Mesendoderm (in vitro differentiated cells): ENCODE measurements at regions not wholly inside any gene's neighbourhood (a gene's known extent, or its start where the extent isn't known, plus 50 kb on each side); places are given as distances from the start of the nearest gene placed in this dataset.

Source experiments
- DNase-seq: peaks from one replicate; pipeline ENCODE4 v3.0.0; 2013
- H2AK5ac ChIP-seq: 2 replicates; pipeline ENCODE4 v1.6.1; 2013; ENCODE audit warnings: low read length, inconsistent platforms
- H2BK120ac ChIP-seq: 2 replicates; pipeline ENCODE4 v1.6.1; 2013; ENCODE audit warnings: low read depth, mild to moderate bottlenecking, low read length, moderate library complexity, mixed read lengths
- H2BK15ac ChIP-seq: replicated peaks from 2 replicates; pipeline ENCODE4 v1.6.1; 2013; ENCODE audit warnings: low read depth, mild to moderate bottlenecking, moderate library complexity
- H2BK5ac ChIP-seq: 2 replicates; pipeline ENCODE4 v1.6.1; 2013; ENCODE audit warnings: low read length, inconsistent platforms
- H3K18ac ChIP-seq: 2 replicates; pipeline ENCODE4 v1.6.1; 2013; ENCODE audit warnings: mild to moderate bottlenecking, low read length, mixed read lengths
- H3K23ac ChIP-seq: one replicate; pipeline ENCODE4 v1.6.1; 2013; ENCODE audit warnings: low read length
- H3K27ac ChIP-seq: 2 replicates; pipeline ENCODE4 v1.5.1; 2013; ENCODE audit warnings: low read depth, mild to moderate bottlenecking, inconsistent platforms, low read length, moderate library complexity
- H3K27me3 ChIP-seq: 2 replicates; pipeline ENCODE4 v1.6.1; 2013; ENCODE audit warnings: low read length, control low read depth, mild to moderate bottlenecking, inconsistent platforms; ENCODE audit not compliant: insufficient read depth, poor library complexity
- H3K36me3 ChIP-seq: 2 replicates; pipeline ENCODE4 v1.6.1; 2013; ENCODE audit warnings: low read length, inconsistent platforms; ENCODE audit not compliant: control insufficient read depth, insufficient read depth
- H3K4ac ChIP-seq: one replicate; pipeline ENCODE4 v1.6.1; 2013; ENCODE audit warnings: low read depth, mild to moderate bottlenecking, low read length, moderate library complexity
- H3K4me1 ChIP-seq: 2 replicates; pipeline ENCODE4 v1.6.1; 2013; ENCODE audit warnings: low read depth, low read length, inconsistent platforms; ENCODE audit not compliant: control insufficient read depth
- H3K4me2 ChIP-seq: 2 replicates; pipeline ENCODE4 v1.6.1; 2013; ENCODE audit warnings: low read length
- H3K4me3 ChIP-seq: 2 replicates; pipeline ENCODE4 v1.5.1; 2013; ENCODE audit warnings: mild to moderate bottlenecking, low read length
- H3K56ac ChIP-seq: one replicate; pipeline ENCODE4 v1.6.1; 2013; ENCODE audit warnings: low read length
- H3K79me1 ChIP-seq: 2 replicates; pipeline ENCODE4 v1.6.1; 2013; ENCODE audit warnings: low read length, inconsistent platforms
- H3K79me2 ChIP-seq: 2 replicates; pipeline ENCODE4 v1.6.1; 2013; ENCODE audit warnings: mild to moderate bottlenecking, low read length; ENCODE audit not compliant: control insufficient read depth, insufficient read depth
- H3K9ac ChIP-seq: 2 replicates; pipeline ENCODE4 v1.6.1; 2013; ENCODE audit warnings: low read length, inconsistent platforms
- H4K5ac ChIP-seq: one replicate; pipeline ENCODE4 v1.6.1; 2013; ENCODE audit warnings: low read length
- H4K8ac ChIP-seq: one replicate; pipeline ENCODE4 v1.6.1; 2013; ENCODE audit warnings: low read depth, mild to moderate bottlenecking, control low read depth, low read length, moderate library complexity
- WGBS: extraction: QIAGEN DNeasy Blood & Tissue Kit; methylation state at CpG from one replicate; pipeline ENCODE4 v1.1.7; 2013; ENCODE audit warnings: low lambda C conversion rate, missing lambda C conversion rate; ENCODE audit not compliant: insufficient coverage; ENCODE audit errors: extremely low coverage; 5-methylcytosine and 5-hydroxymethylcytosine counted together

DNA sequence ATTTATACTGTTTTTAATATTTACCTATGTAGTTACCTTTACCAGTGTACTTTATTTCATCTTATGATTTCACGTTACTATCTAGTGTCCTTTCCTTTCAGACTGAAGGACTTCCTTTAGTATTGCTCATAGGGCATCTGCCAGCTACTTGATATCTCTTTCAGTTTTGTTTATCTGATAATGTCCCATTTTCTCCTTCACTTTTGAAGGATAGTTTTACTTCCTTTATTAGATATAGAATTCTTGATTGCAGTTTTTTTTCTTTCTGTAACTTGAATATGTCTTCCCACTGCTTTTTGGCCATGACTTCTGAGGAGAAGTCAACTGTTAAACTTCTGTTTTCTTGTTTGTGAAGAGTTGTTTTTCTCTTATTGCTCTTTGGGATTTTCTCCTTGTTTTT is 69.4 kb upstream of the MAGED1 start:
- Histone ChIP-seq H3K36me3 (no peaks in the 10 kb centered on the region), H3K4me3 (no peak overlapping the region), H3K56ac (no peak overlapping the region), H3K27ac (no peak overlapping the region), H2BK120ac (no peak overlapping the region), H3K23ac (no peak overlapping the region), H3K4me1 (no peaks in the 10 kb centered on the region), H4K5ac (no peak overlapping the region), H3K27me3 (no peaks in the 10 kb centered on the region), H4K8ac (no peak overlapping the region), H2BK15ac (no peak overlapping the region), H3K9ac (no peak overlapping the region), H3K79me1 (no peaks in the 10 kb centered on the region), H2BK5ac (no peak overlapping the region), H3K4ac (no peak overlapping the region), H3K4me2 (no peak overlapping the region), H3K18ac (no peak overlapping the region), H3K79me2 (peaks cover 10% of the 10 kb centered on the region), H2AK5ac (no peak overlapping the region)
- DNase-seq = no peak
- WGBS = no CpG with 5 or more reads among the region's 1 CpG

DNA sequence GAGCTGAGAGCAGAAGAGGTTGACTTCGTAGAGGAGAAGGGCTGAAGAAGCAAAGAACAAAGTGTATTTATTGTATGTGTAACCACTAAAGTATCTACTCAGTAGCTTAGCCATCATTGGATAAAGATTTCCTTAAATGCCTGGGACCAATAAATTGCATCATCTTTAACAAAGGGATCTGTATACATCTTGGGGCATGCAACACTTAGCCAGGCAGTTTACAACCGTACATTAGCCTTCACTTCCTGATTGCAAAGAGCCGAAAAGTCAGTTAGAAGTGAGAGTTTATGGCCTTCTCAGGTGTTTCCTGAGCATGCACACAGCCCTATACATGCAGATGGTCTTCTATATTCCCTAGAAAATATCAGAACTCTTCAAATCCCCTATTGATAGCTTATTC is 68.0 kb upstream of the MAGED1 start:
- Histone ChIP-seq H3K79me1 (no peaks in the 10 kb centered on the region), H2BK15ac (no peak overlapping the region), H3K4me2 (no peak overlapping the region), H3K36me3 (no peaks in the 10 kb centered on the region), H3K4me3 (no peak overlapping the region), H3K79me2 (peaks cover 8% of the 10 kb centered on the region), H3K27ac (no peak overlapping the region), H3K18ac (no peak overlapping the region), H3K27me3 (no peaks in the 10 kb centered on the region), H4K8ac (no peak overlapping the region), H2BK120ac (no peak overlapping the region), H3K9ac (no peak overlapping the region), H3K23ac (no peak overlapping the region), H3K56ac (no peak overlapping the region), H2AK5ac (no peak overlapping the region), H4K5ac (no peak overlapping the region), H3K4me1 (no peaks in the 10 kb centered on the region), H2BK5ac (no peak overlapping the region), H3K4ac (no peak overlapping the region)
- DNase-seq = no peak
- no CpG with 5 or more reads among the region's 3 CpGs for WGBS

DNA sequence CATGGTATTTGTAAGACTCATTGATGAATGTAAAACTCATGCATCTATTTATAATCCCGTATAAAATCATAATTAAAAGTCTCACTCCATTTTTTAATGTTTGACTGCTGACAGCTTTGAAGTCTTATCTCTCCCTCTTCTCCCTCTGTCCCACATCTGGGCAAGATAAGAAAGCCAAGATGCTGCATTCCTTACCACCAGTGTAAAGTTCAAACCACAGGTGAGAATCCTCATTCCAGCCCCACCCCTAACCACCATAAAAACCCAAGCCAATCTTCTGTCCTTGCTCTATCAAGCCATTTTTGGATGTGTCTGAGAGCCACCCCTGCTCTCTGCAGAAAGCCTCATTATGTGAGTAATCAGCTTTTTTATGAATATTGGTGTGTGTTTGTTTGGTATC is 59.3 kb upstream of the MAGED1 start:
- Histone ChIP-seq H4K5ac (no peak overlapping the region), H3K18ac (no peak overlapping the region), H3K56ac (no peak overlapping the region), H3K27me3 (no peaks in the 10 kb centered on the region), H3K23ac (no peak overlapping the region), H2AK5ac (no peak overlapping the region), H3K79me2 (no peaks in the 10 kb centered on the region), H3K9ac (no peak overlapping the region), H3K4ac (no peak overlapping the region), H3K4me2 (no peak overlapping the region), H2BK5ac (no peak overlapping the region), H4K8ac (no peak overlapping the region), H2BK120ac (no peak overlapping the region), H3K36me3 (no peaks in the 10 kb centered on the region), H3K27ac (no peak overlapping the region), H3K79me1 (no peaks in the 10 kb centered on the region), H3K4me1 (no peaks in the 10 kb centered on the region), H2BK15ac (no peak overlapping the region), H3K4me3 (no peak overlapping the region)
- WGBS = no CpG with 5 or more reads among the region's 1 CpG
- peak; percentile 26 for DNase-seq

DNA sequence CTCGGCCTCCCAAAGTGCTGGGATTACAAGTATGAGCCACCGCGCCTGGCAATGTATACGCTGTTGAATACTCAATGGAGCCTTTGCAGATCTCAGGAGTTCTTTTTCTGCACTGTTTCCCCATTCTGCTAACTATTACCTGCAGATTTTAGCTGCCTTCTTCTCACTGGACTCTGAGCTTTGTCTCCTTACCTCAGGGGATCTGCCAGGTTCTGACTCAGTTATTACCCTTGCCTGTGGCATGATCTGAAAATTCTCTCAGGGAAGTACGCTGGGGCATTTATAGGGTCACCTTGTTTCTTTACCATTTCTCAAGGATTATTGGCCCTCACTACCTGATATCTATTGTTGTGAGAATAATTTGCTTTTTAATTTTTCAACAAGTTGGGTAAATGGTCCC is 56.6 kb upstream of the MAGED1 start:
- WGBS = no CpG with 5 or more reads among the region's 5 CpGs

DNA sequence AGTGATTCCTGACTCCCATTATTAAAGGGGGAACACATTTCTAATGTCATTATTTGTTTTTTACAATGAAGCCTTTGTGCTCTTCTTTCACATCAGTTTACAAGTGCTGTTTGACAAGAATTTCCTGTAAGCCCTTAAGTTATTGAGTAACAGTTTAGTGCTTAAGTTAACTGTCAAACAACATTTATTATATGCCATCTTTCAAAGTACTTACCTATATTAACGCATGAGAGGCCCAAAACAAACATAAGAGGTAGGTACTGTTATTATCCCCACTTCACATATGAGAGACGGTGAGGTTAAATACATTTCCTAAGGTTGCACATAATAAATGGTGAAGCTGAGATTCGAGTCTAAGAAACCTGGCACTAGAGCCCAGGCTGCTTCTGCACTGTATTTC is 56.0 kb upstream of the MAGED1 start:
- H3K27me3 ChIP-seq = no peaks in the 10 kb centered on the region
- no peak overlapping the region for H3K4me2 ChIP-seq
- no peaks in the 10 kb centered on the region for H3K36me3 ChIP-seq
- H3K4me3 ChIP-seq = no peak overlapping the region
- no peak overlapping the region for H3K9ac ChIP-seq
- H4K5ac ChIP-seq = no peak overlapping the region
- no peaks in the 10 kb centered on the region for H3K4me1 ChIP-seq
- DNase-seq = no peak
- no peak overlapping the region for H3K56ac ChIP-seq
- H3K79me2 ChIP-seq = peaks cover 2% of the 10 kb centered on the region
- no peak overlapping the region for H2BK15ac ChIP-seq
- no peak overlapping the region for H3K23ac ChIP-seq
- H3K79me1 ChIP-seq = no peaks in the 10 kb centered on the region
- H3K27ac ChIP-seq = no peak overlapping the region
- no CpG with 5 or more reads among the region's 3 CpGs for WGBS
- H2BK120ac ChIP-seq = no peak overlapping the region
- H4K8ac ChIP-seq = no peak overlapping the region
- H3K18ac ChIP-seq = no peak overlapping the region
- H2AK5ac ChIP-seq = no peak overlapping the region
- no peak overlapping the region for H3K4ac ChIP-seq
- H2BK5ac ChIP-seq = no peak overlapping the region

More for the DNA sequence above, 56.6 kb upstream of the MAGED1 start:
- Histone ChIP-seq H3K9ac (no peak overlapping the region), H3K4me2 (no peak overlapping the region), H3K79me1 (no peaks in the 10 kb centered on the region), H3K27me3 (no peaks in the 10 kb centered on the region), H3K56ac (no peak overlapping the region), H2BK5ac (no peak overlapping the region), H4K5ac (no peak overlapping the region), H3K79me2 (peaks cover 2% of the 10 kb centered on the region), H3K4me3 (no peak overlapping the region), H3K4ac (no peak overlapping the region), H3K23ac (no peak overlapping the region), H3K27ac (no peak overlapping the region), H3K36me3 (no peaks in the 10 kb centered on the region), H4K8ac (no peak overlapping the region), H3K4me1 (no peaks in the 10 kb centered on the region), H2AK5ac (no peak overlapping the region), H3K18ac (no peak overlapping the region), H2BK15ac (no peak overlapping the region), H2BK120ac (no peak overlapping the region)
- no peak for DNase-seq

DNA sequence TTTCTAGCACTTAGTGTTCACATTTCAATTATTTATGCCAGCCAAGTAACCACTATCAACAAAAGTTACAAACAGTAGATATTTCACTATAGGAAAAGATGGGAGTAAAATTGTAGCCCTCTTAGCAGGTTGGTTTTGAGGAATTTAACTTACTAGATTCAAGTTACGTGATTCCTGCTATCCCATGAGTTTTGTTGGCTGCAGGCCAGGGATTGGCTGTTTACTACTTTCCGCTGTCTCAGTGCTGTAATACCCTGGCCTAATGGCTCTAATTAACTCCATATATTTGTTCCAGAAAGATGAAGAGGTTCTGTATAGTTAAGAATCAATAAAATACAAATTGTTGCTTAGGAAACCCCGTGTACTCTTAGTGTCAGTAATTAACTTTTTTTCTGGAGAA is 55.5 kb upstream of the MAGED1 start:
- WGBS = no CpG with 5 or more reads among the region's 3 CpGs
- H3K4me2 ChIP-seq = no peak overlapping the region
- H3K27ac ChIP-seq = no peak overlapping the region
- no peak overlapping the region for H3K18ac ChIP-seq
- H4K8ac ChIP-seq = no peak overlapping the region
- no peaks in the 10 kb centered on the region for H3K27me3 ChIP-seq
- no peaks in the 10 kb centered on the region for H3K79me1 ChIP-seq
- H3K36me3 ChIP-seq = no peaks in the 10 kb centered on the region
- H3K79me2 ChIP-seq = peaks cover 2% of the 10 kb centered on the region
- DNase-seq = no peak
- no peak overlapping the region for H2BK15ac ChIP-seq
- no peak overlapping the region for H3K56ac ChIP-seq
- H2BK5ac ChIP-seq = no peak overlapping the region
- H3K4me3 ChIP-seq = no peak overlapping the region
- no peak overlapping the region for H3K9ac ChIP-seq
- no peak overlapping the region for H4K5ac ChIP-seq
- no peak overlapping the region for H2BK120ac ChIP-seq
- no peak overlapping the region for H2AK5ac ChIP-seq
- no peaks in the 10 kb centered on the region for H3K4me1 ChIP-seq
- H3K23ac ChIP-seq = no peak overlapping the region
- H3K4ac ChIP-seq = no peak overlapping the region
